A549 (cell line): ENCODE measurements at regions not wholly inside any gene's neighbourhood (a gene's known extent, or its start where the extent isn't known, plus 50 kb on each side); places are given as distances from the start of the nearest gene placed in this dataset.

ENCODE experiments used
- CTCF ChIP-seq: fragments of >200 bp; sonication (Bioruptor Twin); formaldehyde crosslinking; IDR thresholded peaks from 3 replicates; pipeline ENCODE4 v1.5.1; 2016
- E2F6 ChIP-seq: IDR thresholded peaks from 2 replicates; pipeline ENCODE4 v1.6.1; 2012; ENCODE audit warnings: low read depth, borderline replicate concordance
- EP300 ChIP-seq, 2 experiments: fragments of >200 bp; sonication (Bioruptor Twin); formaldehyde crosslinking; IDR thresholded peaks; 2 replicates in 1 of 2; 3 replicates in 1 of 2; pipeline ENCODE4 v1.6.1; 2016 to 2017
- ESRRA ChIP-seq: fragments of 150-350 bp; IDR thresholded peaks from 2 replicates; pipeline ENCODE4 v1.6.1; 2014; ENCODE audit warnings: mild to moderate bottlenecking, low read length, borderline replicate concordance
- KDM5A ChIP-seq: fragments of 200-600 bp; sonication (generic); IDR thresholded peaks from 2 replicates; pipeline ENCODE4 v1.6.1; 2016; ENCODE audit warnings: antibody characterized with exemption, mild to moderate bottlenecking
- MAZ ChIP-seq: fragments of 150-350 bp; IDR thresholded peaks from 2 replicates; pipeline ENCODE4 v1.6.1; 2014; ENCODE audit warnings: antibody characterized with exemption, low read depth, low read length, borderline replicate concordance
- POLR2A ChIP-seq: IDR thresholded peaks from 2 replicates; pipeline ENCODE4 v1.6.1; 2012; ENCODE audit warnings: mild to moderate bottlenecking, low read length
- RCOR1 ChIP-seq: fragments of 150-350 bp; IDR thresholded peaks from 2 replicates; pipeline ENCODE4 v1.6.1; 2014; ENCODE audit warnings: antibody characterized with exemption, low read length, low read depth
- REST ChIP-seq: fragments of 200-600 bp; sonication (generic); IDR thresholded peaks from 2 replicates; pipeline ENCODE4 v1.6.1; 2016; ENCODE audit warnings: antibody characterized with exemption, mild to moderate bottlenecking, moderate library complexity
- RFX5 ChIP-seq: fragments of 450-650 bp; IDR thresholded peaks from 2 replicates; pipeline ENCODE4 v1.7.1; 2014; ENCODE audit warnings: antibody characterized with exemption, mild to moderate bottlenecking, moderate library complexity
- SREBF2 ChIP-seq: fragments of 450-650 bp; IDR thresholded peaks from 2 replicates; pipeline ENCODE4 v1.6.1; 2014; ENCODE audit warnings: mild to moderate bottlenecking, moderate library complexity
- TP53 ChIP-seq: fragments of 250-450 bp; sonication (Bioruptor Pico); IDR thresholded peaks from 2 replicates; pipeline ENCODE4 v1.5.0; 2021; ENCODE audit warnings: mild to moderate bottlenecking, moderate library complexity

GRCh38 chr7:12805957-12806356, 118.5 kb downstream of the ARL4A start:
- TF ChIP-seq CTCF: no peak
- no peak for TF ChIP-seq REST
- TF ChIP-seq RFX5: no peak
- no peak for TF ChIP-seq RCOR1
- no peak for TF ChIP-seq TP53 (CRISPR knock-in tag)
- TF ChIP-seq ESRRA: no peak
- TF ChIP-seq KDM5A: no peak
- no peak for TF ChIP-seq SREBF2
- no peak for TF ChIP-seq POLR2A
- TF ChIP-seq EP300 (IDR thresholded peaks at IDR 0.05): no peak
- no peak for TF ChIP-seq MAZ
- TF ChIP-seq E2F6: no peak
